Endothelial cell of umbilical vein (primary cell): ENCODE measurements at regions not wholly inside any gene's neighbourhood (a gene's known extent, or its start where the extent isn't known, plus 50 kb on each side); places are given as distances from the start of the nearest gene placed in this dataset.

Experiments
- EZH2 ChIP-seq: IDR thresholded peaks from 2 replicates; pipeline ENCODE4 v1.6.1; 2012; ENCODE audit warnings: borderline replicate concordance, low read depth, mild to moderate bottlenecking, moderate library complexity, low read length, inconsistent platforms; ENCODE audit not compliant: severe bottlenecking
- JUN ChIP-seq: IDR thresholded peaks from 2 replicates; pipeline ENCODE4 v1.6.1; 2011; ENCODE audit warnings: borderline replicate concordance, low read depth; ENCODE audit not compliant: insufficient read length, insufficient read depth
- MYC ChIP-seq: IDR thresholded peaks from one replicate; pipeline ENCODE4 v1.6.1; 2011; ENCODE audit warnings: mild to moderate bottlenecking, low read depth, low read length
- POLR2A ChIP-seq: IDR thresholded peaks from 2 replicates; pipeline ENCODE4 v1.6.1; 2012; ENCODE audit warnings: low read depth, mild to moderate bottlenecking, control low read depth, low read length
- POLR2AphosphoS5 ChIP-seq: IDR thresholded peaks from 2 replicates; pipeline ENCODE4 v1.6.1; 2012; ENCODE audit warnings: low read depth, mild to moderate bottlenecking, control low read depth, low read length, moderate library complexity; ENCODE audit not compliant: insufficient read depth
- TF ChIP-seq, protein P1 (sequence below), 2 donors: IDR thresholded peaks; 1 replicate in 1 of 2; 2 replicates in 1 of 2; pipeline ENCODE4 v1.5.1; 2011; ENCODE audit warnings: low read length in 2 of 2, mild to moderate bottlenecking in 2 of 2, moderate library complexity in 2 of 2, control low read depth in 1 of 2, inconsistent platforms in 1 of 2, low read depth in 1 of 2; ENCODE audit not compliant: insufficient read depth in 1 of 2; ENCODE audit errors: extremely low read depth in 1 of 2
- TF ChIP-seq, protein P2 (sequence below): IDR thresholded peaks from 2 replicates; pipeline ENCODE4 v1.6.1; 2011; ENCODE audit not compliant: insufficient read depth, insufficient read length

DNA sequence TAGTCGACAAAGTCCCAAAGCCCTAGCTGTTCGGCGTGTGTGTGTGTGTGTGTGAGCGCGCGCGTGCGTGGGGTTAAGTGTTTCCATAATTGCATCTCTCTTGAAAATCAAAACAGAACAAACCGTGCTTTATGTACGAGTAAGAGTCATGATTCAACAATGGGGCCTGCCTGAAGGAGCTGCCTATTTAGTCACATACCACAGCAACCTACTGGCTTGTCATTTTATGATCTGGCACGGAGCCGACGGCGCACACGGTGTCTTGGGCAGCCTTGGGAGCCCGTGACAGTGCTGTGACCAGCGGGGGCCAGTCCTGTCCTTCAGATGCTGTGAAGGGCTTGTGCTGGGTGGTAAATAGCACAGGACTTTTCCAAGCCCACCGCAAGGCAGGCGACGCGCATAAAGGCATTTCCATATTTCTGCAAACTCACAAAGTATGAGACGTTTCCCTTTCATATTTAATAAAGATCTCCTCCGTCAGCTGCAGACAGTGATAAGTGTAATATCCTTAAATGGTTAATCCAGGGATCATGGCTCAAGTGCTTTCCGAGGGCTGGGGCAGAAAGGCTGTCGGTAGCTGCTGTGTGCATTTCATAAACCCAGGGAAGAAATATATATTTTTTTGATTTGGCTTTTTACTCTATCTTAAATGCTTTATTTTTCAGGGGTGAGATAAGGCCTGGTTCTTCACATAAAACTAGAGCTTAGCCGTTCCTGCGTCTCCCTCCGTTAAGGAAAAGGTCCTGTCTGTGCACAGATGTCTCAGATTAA lies 270.2 kb upstream of the IRX1 start:
- TF ChIP-seq, protein P1, sequence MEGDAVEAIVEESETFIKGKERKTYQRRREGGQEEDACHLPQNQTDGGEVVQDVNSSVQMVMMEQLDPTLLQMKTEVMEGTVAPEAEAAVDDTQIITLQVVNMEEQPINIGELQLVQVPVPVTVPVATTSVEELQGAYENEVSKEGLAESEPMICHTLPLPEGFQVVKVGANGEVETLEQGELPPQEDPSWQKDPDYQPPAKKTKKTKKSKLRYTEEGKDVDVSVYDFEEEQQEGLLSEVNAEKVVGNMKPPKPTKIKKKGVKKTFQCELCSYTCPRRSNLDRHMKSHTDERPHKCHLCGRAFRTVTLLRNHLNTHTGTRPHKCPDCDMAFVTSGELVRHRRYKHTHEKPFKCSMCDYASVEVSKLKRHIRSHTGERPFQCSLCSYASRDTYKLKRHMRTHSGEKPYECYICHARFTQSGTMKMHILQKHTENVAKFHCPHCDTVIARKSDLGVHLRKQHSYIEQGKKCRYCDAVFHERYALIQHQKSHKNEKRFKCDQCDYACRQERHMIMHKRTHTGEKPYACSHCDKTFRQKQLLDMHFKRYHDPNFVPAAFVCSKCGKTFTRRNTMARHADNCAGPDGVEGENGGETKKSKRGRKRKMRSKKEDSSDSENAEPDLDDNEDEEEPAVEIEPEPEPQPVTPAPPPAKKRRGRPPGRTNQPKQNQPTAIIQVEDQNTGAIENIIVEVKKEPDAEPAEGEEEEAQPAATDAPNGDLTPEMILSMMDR (IDR thresholded peaks at IDR 0.05; ENCODE audit: extremely low read depth in 1 of 2, insufficient read depth in 1 of 2, low read depth in 1 of 2, low read length in 2 of 2) = no peak
- TF ChIP-seq EZH2 = no peak
- no peak for TF ChIP-seq POLR2AphosphoS5
- TF ChIP-seq POLR2A = no peak
- TF ChIP-seq, protein P2, sequence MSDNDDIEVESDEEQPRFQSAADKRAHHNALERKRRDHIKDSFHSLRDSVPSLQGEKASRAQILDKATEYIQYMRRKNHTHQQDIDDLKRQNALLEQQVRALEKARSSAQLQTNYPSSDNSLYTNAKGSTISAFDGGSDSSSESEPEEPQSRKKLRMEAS = no peak
- no peak for TF ChIP-seq JUN
- no peak for TF ChIP-seq MYC
